Esophagus muscularis mucosa (tissue), 4 donors: ENCODE measurements at regions not wholly inside any gene's neighbourhood (a gene's known extent, or its start where the extent isn't known, plus 50 kb on each side); places are given as distances from the start of the nearest gene placed in this dataset.

Experiments
- DNase-seq: peaks from one replicate; pipeline ENCODE4 v3.0.0-alpha.2; 2017; ENCODE audit errors: extremely low spot score
- H3K27ac ChIP-seq, 4 donors: fragments of 200-600 bp; sonication (generic); replicated peaks in 1 of 4; 1 replicate in 3 of 4; 2 replicates in 1 of 4; pipeline ENCODE4 v1.5.1; 2016 to 2019; ENCODE audit warnings: mild to moderate bottlenecking in 1 of 4
- H3K27me3 ChIP-seq, 4 donors: fragments of 200-600 bp; sonication (generic); one replicate each; pipeline versions ENCODE4 v1.5.1 to v1.6.0; 2016 to 2019
- H3K36me3 ChIP-seq, 4 donors: fragments of 200-600 bp; sonication (generic); one replicate each; pipeline ENCODE4 v1.5.1; 2016 to 2019
- H3K4me1 ChIP-seq, 4 donors: fragments of 200-600 bp; sonication (generic); one replicate each; pipeline ENCODE4 v1.5.1; 2016 to 2019
- H3K4me3 ChIP-seq, 4 donors: fragments of 200-600 bp; sonication (generic); 1 replicate in 2 of 4; 2 replicates in 2 of 4; pipeline ENCODE4 v1.5.1; 2016 to 2019; ENCODE audit warnings: mild to moderate bottlenecking in 4 of 4, moderate library complexity in 1 of 4
- H3K9me3 ChIP-seq, 4 donors: fragments of 200-600 bp; sonication (generic); 1 replicate in 3 of 4; 2 replicates in 1 of 4; pipeline ENCODE4 v1.5.1; 2016 to 2019
- CTCF ChIP-seq, 3 experiments: fragments of 200-600 bp in 2 of 3; fragments of 450-650 bp in 1 of 3; sonication (generic) in 2 of 3; IDR thresholded peaks; one replicate each; pipeline ENCODE4 v1.5.1; 2017 to 2019; ENCODE audit warnings: antibody characterized with exemption in 3 of 3, mild to moderate bottlenecking in 2 of 3, moderate library complexity in 1 of 3
- EP300 ChIP-seq: sonication (generic); formaldehyde crosslinking; IDR thresholded peaks from one replicate; pipeline ENCODE4 v1.6.1; 2017; ENCODE audit warnings: antibody characterized with exemption
- POLR2A ChIP-seq: fragments of 450-650 bp; IDR thresholded peaks from one replicate; pipeline ENCODE4 v1.6.1; 2017; ENCODE audit warnings: antibody characterized with exemption, moderate library complexity, mild to moderate bottlenecking, low read depth
- POLR2AphosphoS5 ChIP-seq, 2 donors: sonication (generic); formaldehyde crosslinking; IDR thresholded peaks; one replicate each; pipeline ENCODE4 v1.6.1; 2017; ENCODE audit warnings: antibody characterized with exemption in 2 of 2
- WGBS: methylation state at CpG from one replicate; pipeline ENCODE4 v1.1.5; 2018; 5-methylcytosine and 5-hydroxymethylcytosine counted together
- intact Hi-C: fragments of 100-400 bp; cut with DNase I; formaldehyde crosslinking; loops from one replicate; pipeline ENCODE4 v1.15.1; 2023

- no peak for TF ChIP-seq CTCF (IDR thresholded peaks at IDR 0.05)
- TF ChIP-seq POLR2A, result no peak
- no peak for TF ChIP-seq POLR2AphosphoS5 (IDR thresholded peaks at IDR 0.05)
- TF ChIP-seq EP300, result no peak
- intact Hi-C loops, result no loop called here
- peaks cover 0 to 8% (median 0%) of the 10 kb centered on the region in 4 donors for H3K4me1 ChIP-seq
- no peak for DNase-seq
- no peaks in the 10 kb centered on the region for H3K36me3 ChIP-seq
- H3K27me3 ChIP-seq, result no peaks in the 10 kb centered on the region
- no peak overlapping the region for H3K27ac ChIP-seq
- no peaks in the 10 kb centered on the region for H3K9me3 ChIP-seq
- no peak overlapping the region for H3K4me3 ChIP-seq
Observed at GRCh38 chr21:25465263-25465662, 142.0 kb downstream of the MRPL39 start.

- TF ChIP-seq CTCF (IDR thresholded peaks at IDR 0.05), result no peak
- TF ChIP-seq EP300, result no peak
- no peak for TF ChIP-seq POLR2AphosphoS5 (IDR thresholded peaks at IDR 0.05)
- no peak for TF ChIP-seq POLR2A
- intact Hi-C loops, result no loop called here
- DNase-seq, result no peak
- Histone ChIP-seq H3K4me3 (no peak overlapping the region), H3K4me1 (peaks cover 0 to 8% (median 0%) of the 10 kb centered on the region in 4 donors), H3K27me3 (no peaks in the 10 kb centered on the region), H3K27ac (no peak overlapping the region), H3K36me3 (no peaks in the 10 kb centered on the region), H3K9me3 (no peaks in the 10 kb centered on the region)
- WGBS, result 52% methylated on average over 2 of the region's 2 CpGs
Observed at GRCh38 chr21:25464275-25464674, 143.0 kb downstream of the MRPL39 start.

GRCh38 chr21:25462517-25462971, 144.7 kb downstream of the MRPL39 start:
- no peaks in the 10 kb centered on the region for H3K27me3 ChIP-seq
- peaks cover 0 to 8% (median 0%) of the 10 kb centered on the region in 4 donors for H3K4me1 ChIP-seq
- 66% methylated on average over 5 of the region's 5 CpGs for WGBS
- H3K27ac ChIP-seq, result no peak overlapping the region
- H3K36me3 ChIP-seq, result no peaks in the 10 kb centered on the region
- DNase-seq, result no peak
- intact Hi-C loops, result no loop called here
- TF ChIP-seq POLR2A (no peak), POLR2AphosphoS5 (IDR thresholded peaks at IDR 0.05) (no peak), CTCF (IDR thresholded peaks at IDR 0.05) (no peak), EP300 (no peak)
- H3K9me3 ChIP-seq, result no peaks in the 10 kb centered on the region
- H3K4me3 ChIP-seq, result no peak overlapping the region

DNA sequence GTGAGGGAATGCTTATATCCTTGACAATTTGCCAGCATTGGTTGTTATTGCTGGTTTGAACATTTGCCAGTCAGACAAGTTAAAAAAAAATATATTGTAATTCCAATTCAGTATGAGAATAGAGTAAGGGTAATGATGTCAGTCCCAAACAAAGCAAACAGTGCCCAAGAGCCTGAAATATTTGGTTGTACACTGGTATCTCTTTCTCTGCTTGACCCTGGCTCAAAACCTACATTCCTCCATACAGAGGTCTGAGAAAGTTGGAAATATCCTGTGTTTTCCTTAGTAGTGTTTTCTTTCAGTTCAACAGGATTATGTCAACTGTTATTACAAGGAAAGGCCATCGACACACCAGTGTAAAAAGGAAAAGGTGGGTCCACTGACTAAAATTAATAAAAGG, 145.6 kb downstream of the MRPL39 start:
- DNase-seq, result no peak
- 43% methylated on average over 1 of the region's 1 CpG for WGBS
- intact Hi-C loops, result no loop called here
- H3K36me3 ChIP-seq, result no peaks in the 10 kb centered on the region
- H3K4me3 ChIP-seq, result no peak overlapping the region
- H3K27me3 ChIP-seq, result no peaks in the 10 kb centered on the region
- no peaks in the 10 kb centered on the region for H3K9me3 ChIP-seq
- no peak overlapping the region for H3K27ac ChIP-seq
- H3K4me1 ChIP-seq, result peaks cover 0 to 10% (median 1%) of the 10 kb centered on the region in 4 donors
- TF ChIP-seq POLR2AphosphoS5 (IDR thresholded peaks at IDR 0.05), result no peak
- TF ChIP-seq EP300, result no peak
- TF ChIP-seq CTCF (IDR thresholded peaks at IDR 0.05), result no peak
- TF ChIP-seq POLR2A, result no peak

DNA sequence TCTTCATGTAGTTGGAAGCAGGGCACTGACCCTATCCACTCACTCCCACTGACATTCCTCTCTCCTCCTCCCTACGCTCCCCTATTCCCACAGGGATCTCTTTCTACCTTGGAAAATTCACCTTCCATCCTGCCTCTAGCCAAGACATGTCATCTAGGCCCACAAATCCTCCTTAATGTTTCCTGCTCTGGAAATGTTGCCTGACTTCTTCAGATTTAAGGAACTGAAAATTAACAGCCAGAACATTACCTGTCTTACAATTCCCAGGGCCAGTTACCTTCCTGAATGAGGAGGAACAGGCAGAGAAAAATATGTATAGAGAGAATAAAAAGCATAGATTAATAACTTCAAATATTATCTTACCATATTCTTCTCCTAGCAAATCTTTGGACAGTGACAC, 147.3 kb downstream of the MRPL39 start:
- Histone ChIP-seq H3K27ac (no peak overlapping the region), H3K4me3 (no peak overlapping the region), H3K27me3 (no peaks in the 10 kb centered on the region), H3K4me1 (peaks cover 0 to 13% (median 3%) of the 10 kb centered on the region in 4 donors), H3K9me3 (no peaks in the 10 kb centered on the region), H3K36me3 (no peaks in the 10 kb centered on the region)
- no peak for DNase-seq
- TF ChIP-seq POLR2A, result no peak
- TF ChIP-seq CTCF (IDR thresholded peaks at IDR 0.05), result no peak
- no peak for TF ChIP-seq EP300
- TF ChIP-seq POLR2AphosphoS5 (IDR thresholded peaks at IDR 0.05), result no peak
- WGBS, result 97% methylated on average over 1 of the region's 1 CpG
- intact Hi-C loops, result no loop called here
